ENCODE measurements at regions not wholly inside any gene's neighbourhood (a gene's known extent, or its start where the extent isn't known, plus 50 kb on each side); places are given as distances from the start of the nearest gene placed in this dataset.

- TF ChIP-seq, protein P1, sequence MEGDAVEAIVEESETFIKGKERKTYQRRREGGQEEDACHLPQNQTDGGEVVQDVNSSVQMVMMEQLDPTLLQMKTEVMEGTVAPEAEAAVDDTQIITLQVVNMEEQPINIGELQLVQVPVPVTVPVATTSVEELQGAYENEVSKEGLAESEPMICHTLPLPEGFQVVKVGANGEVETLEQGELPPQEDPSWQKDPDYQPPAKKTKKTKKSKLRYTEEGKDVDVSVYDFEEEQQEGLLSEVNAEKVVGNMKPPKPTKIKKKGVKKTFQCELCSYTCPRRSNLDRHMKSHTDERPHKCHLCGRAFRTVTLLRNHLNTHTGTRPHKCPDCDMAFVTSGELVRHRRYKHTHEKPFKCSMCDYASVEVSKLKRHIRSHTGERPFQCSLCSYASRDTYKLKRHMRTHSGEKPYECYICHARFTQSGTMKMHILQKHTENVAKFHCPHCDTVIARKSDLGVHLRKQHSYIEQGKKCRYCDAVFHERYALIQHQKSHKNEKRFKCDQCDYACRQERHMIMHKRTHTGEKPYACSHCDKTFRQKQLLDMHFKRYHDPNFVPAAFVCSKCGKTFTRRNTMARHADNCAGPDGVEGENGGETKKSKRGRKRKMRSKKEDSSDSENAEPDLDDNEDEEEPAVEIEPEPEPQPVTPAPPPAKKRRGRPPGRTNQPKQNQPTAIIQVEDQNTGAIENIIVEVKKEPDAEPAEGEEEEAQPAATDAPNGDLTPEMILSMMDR (IDR thresholded peaks at IDR 0.05): no peak
- Histone ChIP-seq H3K9me3 (no peaks in the 10 kb centered on the region), H3K4me1 (no peaks in the 10 kb centered on the region), H3K27ac (no peak overlapping the region), H3K4me3 (no peak overlapping the region), H3K27me3 (no peaks in the 10 kb centered on the region), H3K36me3 (no peaks in the 10 kb centered on the region)
- DNase-seq (no peak), ATAC-seq (no peak)
- intact Hi-C loops (cut with DNase I): no loop called here
These were observed 222.9 kb upstream of the NDN start for GRCh38 chr15:23910030-23910429.

- Histone ChIP-seq H3K27me3 (no peaks in the 10 kb centered on the region), H3K9me3 (no peaks in the 10 kb centered on the region), H3K4me1 (no peaks in the 10 kb centered on the region), H3K36me3 (no peaks in the 10 kb centered on the region), H3K4me3 (no peak overlapping the region), H3K27ac (no peak overlapping the region)
- DNase-seq: no peak
- intact Hi-C loops (cut with DNase I): no loop called here
- ATAC-seq: no peak
- TF ChIP-seq, protein P1 (IDR thresholded peaks at IDR 0.05): no peak
These were observed 225.1 kb upstream of the NDN start for GRCh38 chr15:23912191-23912590.

- DNase-seq (no peak), ATAC-seq (no peak)
- Histone ChIP-seq H3K27ac (no peak overlapping the region), H3K4me1 (no peaks in the 10 kb centered on the region), H3K36me3 (no peaks in the 10 kb centered on the region), H3K4me3 (no peak overlapping the region), H3K27me3 (no peaks in the 10 kb centered on the region), H3K9me3 (no peaks in the 10 kb centered on the region)
- TF ChIP-seq, protein P1 (IDR thresholded peaks at IDR 0.05): no peak
- intact Hi-C loops (cut with DNase I): no loop called here
These were observed 226.0 kb upstream of the NDN start for GRCh38 chr15:23913081-23913480.

DNA sequence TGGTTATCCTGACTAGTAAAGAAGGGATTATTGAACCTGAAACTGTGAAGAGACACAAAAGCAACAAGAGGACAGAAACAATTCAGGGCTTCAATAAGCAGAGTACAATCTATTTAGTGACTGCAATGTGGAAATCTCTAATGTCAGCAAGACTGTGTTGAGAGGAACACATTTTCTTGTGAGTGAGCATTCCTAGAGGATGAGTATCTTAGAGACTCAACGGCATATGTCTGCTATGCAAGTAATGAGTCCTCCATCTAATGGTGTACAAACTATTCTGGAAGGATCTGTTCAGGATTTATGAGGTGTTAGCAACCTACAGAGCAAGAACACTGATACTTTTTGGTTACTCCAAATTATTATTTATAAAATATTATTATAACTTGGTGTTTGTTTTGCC lies 226.5 kb upstream of the NDN start:
- TF ChIP-seq, protein P1 (IDR thresholded peaks at IDR 0.05): no peak
- intact Hi-C loops (cut with DNase I): no loop called here
- no peak for ATAC-seq
- no peak for DNase-seq
- Histone ChIP-seq H3K27me3 (no peaks in the 10 kb centered on the region), H3K9me3 (no peaks in the 10 kb centered on the region), H3K36me3 (no peaks in the 10 kb centered on the region), H3K27ac (no peak overlapping the region), H3K4me3 (no peak overlapping the region), H3K4me1 (no peaks in the 10 kb centered on the region)

GRCh38 chr15:23924686-23925085 lies 237.6 kb upstream of the NDN start:
- intact Hi-C loops (cut with DNase I): no loop called here
- DNase-seq (no peak), ATAC-seq (no peak)
- Histone ChIP-seq H3K36me3 (no peaks in the 10 kb centered on the region), H3K4me3 (no peak overlapping the region), H3K27me3 (no peaks in the 10 kb centered on the region), H3K27ac (no peak overlapping the region), H3K4me1 (no peaks in the 10 kb centered on the region), H3K9me3 (no peaks in the 10 kb centered on the region)
- TF ChIP-seq, protein P1 (IDR thresholded peaks at IDR 0.05): no peak

- Histone ChIP-seq H3K9me3 (no peaks in the 10 kb centered on the region), H3K27ac (no peak overlapping the region), H3K4me3 (no peak overlapping the region), H3K4me1 (no peaks in the 10 kb centered on the region), H3K36me3 (no peaks in the 10 kb centered on the region), H3K27me3 (no peaks in the 10 kb centered on the region)
- intact Hi-C loops (cut with DNase I): no loop called here
- TF ChIP-seq, protein P1 (IDR thresholded peaks at IDR 0.05): no peak
- DNase-seq (no peak), ATAC-seq (peak; percentile 9)
These were observed 267.8 kb upstream of the NDN start for GRCh38 chr15:23954931-23955330.
